ENCODE measurements at regions not wholly inside any gene's neighbourhood (a gene's known extent, or its start where the extent isn't known, plus 50 kb on each side); places are given as distances from the start of the nearest gene placed in this dataset.

DNA sequence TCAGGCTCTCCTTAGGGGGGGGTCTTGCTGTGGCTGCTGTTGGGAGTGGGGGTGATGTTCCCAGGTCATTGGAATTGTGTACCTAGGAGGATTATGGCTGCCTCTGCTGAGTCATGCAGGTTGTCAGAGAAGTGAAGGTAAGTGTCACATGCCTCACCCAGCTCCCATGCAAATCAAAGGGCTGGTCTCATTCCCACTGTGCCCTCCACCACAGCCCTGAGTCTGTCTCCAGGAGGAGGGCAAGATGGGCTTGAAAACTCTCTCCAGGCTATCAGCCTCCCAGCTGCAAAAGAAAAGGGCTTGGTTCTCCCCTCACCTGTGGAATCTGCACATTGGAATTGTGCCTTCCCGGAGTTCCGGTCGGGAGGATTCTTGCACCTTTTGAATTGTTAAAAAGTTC is 580.5 kb downstream of the NSUN3 start:
- TF ChIP-seq CTCF (IDR thresholded peaks at IDR 0.05) (no peak), EZH2 (IDR thresholded peaks at IDR 0.05; ENCODE audit: borderline replicate concordance, insufficient read depth, low read depth, low read length, poor library complexity, severe bottlenecking) (no peak)

All from B cell (primary cell).